CD8-positive, alpha-beta memory T cell (primary cell): ENCODE measurements at regions not wholly inside any gene's neighbourhood (a gene's known extent, or its start where the extent isn't known, plus 50 kb on each side); places are given as distances from the start of the nearest gene placed in this dataset.

ENCODE experiments used
- CTCF ChIA-PET: fragments of 350-600 bp; sonication (Branson Sonifier 250); formaldehyde crosslinking; loops from one replicate; lab custom pipeline; 2021; ENCODE audit warnings: antibody characterized with exemption; lab: Charles Lee
- POLR2A ChIA-PET: fragments of 350-600 bp; sonication (Branson Sonifier 250); formaldehyde crosslinking; loops from one replicate; lab custom pipeline; 2021; ENCODE audit warnings: antibody characterized with exemption; lab: Charles Lee
- DNase-seq, 5 donors: peaks; one replicate each; pipeline versions ENCODE4 v3.0.0 to v3.0.0-alpha.2; 2020 to 2022; ENCODE audit warnings: mixed read lengths in 1 of 5
- H3K27ac ChIP-seq: one replicate; pipeline ENCODE4 v1.7.0; 2013; ENCODE audit warnings: low read depth, mild to moderate bottlenecking, low read length, moderate library complexity
- H3K27me3 ChIP-seq: 2 replicates; pipeline ENCODE4 v1.7.0; 2013; ENCODE audit warnings: low read length, mild to moderate bottlenecking; ENCODE audit not compliant: insufficient read depth, poor library complexity, severe bottlenecking
- H3K36me3 ChIP-seq: 2 replicates; pipeline ENCODE4 v1.7.0; 2013; ENCODE audit warnings: mild to moderate bottlenecking, low read length, moderate library complexity; ENCODE audit not compliant: insufficient read depth
- H3K4me1 ChIP-seq: 2 replicates; pipeline ENCODE4 v1.7.0; 2013; ENCODE audit warnings: mild to moderate bottlenecking, low read length, moderate library complexity; ENCODE audit not compliant: insufficient read depth
- H3K4me3 ChIP-seq: 2 replicates; pipeline ENCODE4 v1.7.0; 2013; ENCODE audit warnings: mild to moderate bottlenecking, low read length
- H3K9me3 ChIP-seq: 2 replicates; pipeline ENCODE4 v1.7.0; 2013; ENCODE audit warnings: mild to moderate bottlenecking, low read length
- H3K27ac Mint-ChIP-seq, 8 donors: one replicate each; pipeline ENCODE4 v1.8.0; 2020 to 2021; ENCODE audit warnings: mixed read lengths in 8 of 8, mild to moderate bottlenecking in 6 of 8, inconsistent platforms in 3 of 8, moderate library complexity in 3 of 8
- H3K27me3 Mint-ChIP-seq, 2 donors: one replicate each; pipeline ENCODE4 v1.8.0; 2020 to 2021; ENCODE audit warnings: mixed read lengths in 2 of 2, mild to moderate bottlenecking in 1 of 2, moderate library complexity in 1 of 2
- H3K36me3 Mint-ChIP-seq, 3 donors: one replicate each; pipeline ENCODE4 v1.8.0; 2020 to 2021; ENCODE audit warnings: mixed read lengths in 3 of 3, inconsistent platforms in 1 of 3, mild to moderate bottlenecking in 1 of 3
- H3K4me1 Mint-ChIP-seq, 3 donors: one replicate each; pipeline ENCODE4 v1.8.0; 2020 to 2021; ENCODE audit warnings: mixed read lengths in 3 of 3, inconsistent platforms in 1 of 3, mild to moderate bottlenecking in 1 of 3
- H3K4me3 Mint-ChIP-seq, 7 donors: one replicate each; pipeline ENCODE4 v1.8.0; 2020 to 2021; ENCODE audit warnings: mixed read lengths in 7 of 7, mild to moderate bottlenecking in 6 of 7, moderate library complexity in 4 of 7, inconsistent platforms in 2 of 7
- H3K9me3 Mint-ChIP-seq, 5 donors: one replicate each; pipeline ENCODE4 v1.8.0; 2020 to 2022; ENCODE audit warnings: mixed read lengths in 5 of 5, mild to moderate bottlenecking in 3 of 5, moderate library complexity in 2 of 5, inconsistent platforms in 1 of 5

- H3K36me3 Mint-ChIP-seq: no peaks in the 10 kb centered on the region
- no peaks in the 10 kb centered on the region for H3K9me3 ChIP-seq
- H3K27me3 ChIP-seq: no peaks in the 10 kb centered on the region
- H3K9me3 Mint-ChIP-seq: peaks cover 0 to 10% (median 6%) of the 10 kb centered on the region in 5 donors
- ChIA-PET CTCF (no interaction called here), POLR2A (no interaction called here)
- H3K4me3 ChIP-seq: no peak overlapping the region
- no peak overlapping the region for H3K27ac Mint-ChIP-seq
- no peak overlapping the region for H3K4me3 Mint-ChIP-seq
- DNase-seq: no peak
- no peaks in the 10 kb centered on the region for H3K36me3 ChIP-seq
- H3K27me3 Mint-ChIP-seq: peaks cover 0 to under 1% of the 10 kb centered on the region in 2 donors
- no peaks in the 10 kb centered on the region for H3K4me1 ChIP-seq
- no peaks in the 10 kb centered on the region for H3K4me1 Mint-ChIP-seq
- no peak overlapping the region for H3K27ac ChIP-seq
Observed at GRCh38 chrX:6446582-6446981, 88.3 kb downstream of the VCX3A start.

DNA sequence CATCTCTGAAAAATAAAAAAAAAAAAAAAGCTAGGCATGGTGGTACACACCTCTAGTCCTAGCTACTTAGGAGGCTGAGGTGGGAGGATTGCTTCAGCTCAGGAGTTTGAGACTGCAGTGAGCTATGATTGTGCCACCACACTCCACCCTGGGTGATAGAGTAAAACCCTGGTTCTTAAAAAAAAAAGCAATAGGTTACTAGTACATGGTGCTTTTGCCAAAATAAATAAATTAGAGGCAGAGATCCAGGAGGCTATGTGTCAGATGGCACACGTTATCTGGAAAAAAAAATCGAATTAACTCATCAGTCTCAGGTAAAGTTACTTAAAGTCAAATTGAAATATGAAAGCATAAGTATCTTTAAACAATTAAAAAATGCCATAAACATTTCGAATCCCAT lies 94.3 kb downstream of the VCX3A start:
- no peak overlapping the region for H3K27ac ChIP-seq
- Mint-ChIP-seq H3K27me3 (peaks cover 0 to 1% of the 10 kb centered on the region in 2 donors), H3K4me1 (no peaks in the 10 kb centered on the region), H3K36me3 (no peaks in the 10 kb centered on the region), H3K27ac (no peak overlapping the region), H3K4me3 (no peak overlapping the region), H3K9me3 (peaks cover 2 to 19% (median 4%) of the 10 kb centered on the region in 5 donors)
- ChIA-PET CTCF (no interaction called here), POLR2A (no interaction called here)
- H3K9me3 ChIP-seq: no peaks in the 10 kb centered on the region
- H3K4me3 ChIP-seq: no peak overlapping the region
- no peaks in the 10 kb centered on the region for H3K27me3 ChIP-seq
- no peaks in the 10 kb centered on the region for H3K4me1 ChIP-seq
- no peaks in the 10 kb centered on the region for H3K36me3 ChIP-seq
- no peak for DNase-seq

DNA sequence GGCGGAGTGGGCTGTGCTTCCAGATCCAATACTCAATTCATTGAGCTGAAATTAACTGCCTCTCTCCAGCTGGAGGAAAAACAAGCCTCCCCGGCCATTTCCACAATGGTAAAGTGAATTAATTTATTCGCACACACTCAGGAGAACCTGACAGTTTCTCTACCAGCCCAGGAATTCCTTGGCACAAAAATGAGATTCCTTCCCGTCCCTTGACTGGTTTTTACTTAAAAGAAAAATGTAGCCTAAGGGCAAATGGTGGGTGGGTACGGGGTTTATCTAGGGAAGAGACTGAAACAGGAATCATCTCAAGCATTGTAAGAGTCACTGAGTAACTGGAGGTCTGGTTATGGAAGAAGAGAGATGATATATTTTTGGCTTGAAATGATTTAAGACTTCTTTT lies 102.7 kb downstream of the VCX3A start:
- Mint-ChIP-seq H3K9me3 (peaks cover 0 to 8% (median 0%) of the 10 kb centered on the region in 5 donors), H3K27me3 (no peaks in the 10 kb centered on the region), H3K36me3 (no peaks in the 10 kb centered on the region), H3K27ac (no peak overlapping the region), H3K4me3 (no peak overlapping the region), H3K4me1 (no peaks in the 10 kb centered on the region)
- ChIA-PET POLR2A (no interaction called here), CTCF (no interaction called here)
- DNase-seq: no peak
- no peaks in the 10 kb centered on the region for H3K27me3 ChIP-seq
- H3K9me3 ChIP-seq: no peaks in the 10 kb centered on the region
- no peaks in the 10 kb centered on the region for H3K4me1 ChIP-seq
- H3K4me3 ChIP-seq: no peak overlapping the region
- no peak overlapping the region for H3K27ac ChIP-seq
- H3K36me3 ChIP-seq: no peaks in the 10 kb centered on the region

GRCh38 chrX:6407542-6407941 lies 127.4 kb downstream of the VCX3A start:
- Histone ChIP-seq H3K9me3 (no peaks in the 10 kb centered on the region), H3K27me3 (no peaks in the 10 kb centered on the region), H3K36me3 (no peaks in the 10 kb centered on the region), H3K27ac (no peak overlapping the region), H3K4me3 (no peak overlapping the region), H3K4me1 (no peaks in the 10 kb centered on the region)
- no peaks in the 10 kb centered on the region for H3K36me3 Mint-ChIP-seq
- H3K27me3 Mint-ChIP-seq: no peaks in the 10 kb centered on the region
- H3K27ac Mint-ChIP-seq: no peak overlapping the region
- DNase-seq: no peak
- CTCF ChIA-PET: no interaction called here
- H3K4me3 Mint-ChIP-seq: no peak overlapping the region
- peaks cover 0 to 4% (median 0%) of the 10 kb centered on the region in 5 donors for H3K9me3 Mint-ChIP-seq
- H3K4me1 Mint-ChIP-seq: no peaks in the 10 kb centered on the region
- POLR2A ChIA-PET: no interaction called here

GRCh38 chrX:6386837-6387236 lies 148.1 kb downstream of the VCX3A start:
- H3K36me3 ChIP-seq: no peaks in the 10 kb centered on the region
- CTCF ChIA-PET: no interaction called here
- no peaks in the 10 kb centered on the region for H3K9me3 ChIP-seq
- POLR2A ChIA-PET: no interaction called here
- no peak overlapping the region for H3K4me3 ChIP-seq
- peaks cover 2 to 13% (median 6%) of the 10 kb centered on the region in 5 donors for H3K9me3 Mint-ChIP-seq
- no peaks in the 10 kb centered on the region for H3K36me3 Mint-ChIP-seq
- no peaks in the 10 kb centered on the region for H3K4me1 ChIP-seq
- no peaks in the 10 kb centered on the region for H3K27me3 ChIP-seq
- no peaks in the 10 kb centered on the region for H3K27me3 Mint-ChIP-seq
- H3K27ac ChIP-seq: no peak overlapping the region
- no peak overlapping the region for H3K27ac Mint-ChIP-seq
- no peak overlapping the region for H3K4me3 Mint-ChIP-seq
- no peaks in the 10 kb centered on the region for H3K4me1 Mint-ChIP-seq
- no peak for DNase-seq

GRCh38 chrX:6384921-6385320 lies 150.0 kb downstream of the VCX3A start:
- POLR2A ChIA-PET: no interaction called here
- no peaks in the 10 kb centered on the region for H3K36me3 Mint-ChIP-seq

DNA sequence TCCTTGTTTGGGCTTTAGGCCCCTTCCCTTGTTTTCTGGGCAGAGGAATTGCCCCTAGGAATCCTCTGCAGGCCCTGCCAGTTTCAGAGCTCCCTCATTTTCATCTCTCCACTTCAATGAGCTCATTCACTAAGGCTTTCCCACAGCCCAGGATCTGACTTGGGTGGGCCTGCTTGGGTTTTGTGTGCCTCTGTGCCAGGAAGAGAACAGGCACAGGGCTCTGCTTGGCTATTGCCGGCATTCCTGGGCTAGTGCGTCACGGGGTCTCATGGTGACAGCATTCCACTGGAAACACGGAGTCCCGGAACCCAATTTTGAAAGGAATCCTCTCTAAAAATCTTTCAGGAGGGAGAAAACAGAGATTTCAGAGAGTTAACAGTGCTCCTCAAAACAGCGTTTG lies 150.5 kb downstream of the VCX3A start:
- Mint-ChIP-seq H3K9me3 (peaks cover 2 to 13% (median 6%) of the 10 kb centered on the region in 5 donors), H3K4me1 (no peaks in the 10 kb centered on the region), H3K27me3 (peaks cover 0 to 3% of the 10 kb centered on the region in 2 donors), H3K36me3 (no peaks in the 10 kb centered on the region), H3K27ac (no peak overlapping the region), H3K4me3 (no peak overlapping the region)
- Histone ChIP-seq H3K4me3 (no peak overlapping the region), H3K27ac (no peak overlapping the region), H3K27me3 (no peaks in the 10 kb centered on the region), H3K9me3 (no peaks in the 10 kb centered on the region), H3K4me1 (no peaks in the 10 kb centered on the region), H3K36me3 (no peaks in the 10 kb centered on the region)
- ChIA-PET POLR2A (no interaction called here), CTCF (no interaction called here)
- DNase-seq: no peak

More at GRCh38 chrX:6384921-6385320, 150.0 kb downstream of the VCX3A start:
- H3K27me3 Mint-ChIP-seq: peaks cover 0 to 3% of the 10 kb centered on the region in 2 donors
- no peaks in the 10 kb centered on the region for H3K36me3 ChIP-seq
- H3K4me1 ChIP-seq: no peaks in the 10 kb centered on the region
- H3K9me3 Mint-ChIP-seq: peaks cover 2 to 13% (median 6%) of the 10 kb centered on the region in 5 donors
- no peak overlapping the region for H3K4me3 Mint-ChIP-seq
- DNase-seq: no peak
- H3K27ac ChIP-seq: no peak overlapping the region
- H3K4me1 Mint-ChIP-seq: no peaks in the 10 kb centered on the region
- no peak overlapping the region for H3K27ac Mint-ChIP-seq
- no peak overlapping the region for H3K4me3 ChIP-seq
- no peaks in the 10 kb centered on the region for H3K9me3 ChIP-seq
- no peaks in the 10 kb centered on the region for H3K27me3 ChIP-seq
- CTCF ChIA-PET: no interaction called here

DNA sequence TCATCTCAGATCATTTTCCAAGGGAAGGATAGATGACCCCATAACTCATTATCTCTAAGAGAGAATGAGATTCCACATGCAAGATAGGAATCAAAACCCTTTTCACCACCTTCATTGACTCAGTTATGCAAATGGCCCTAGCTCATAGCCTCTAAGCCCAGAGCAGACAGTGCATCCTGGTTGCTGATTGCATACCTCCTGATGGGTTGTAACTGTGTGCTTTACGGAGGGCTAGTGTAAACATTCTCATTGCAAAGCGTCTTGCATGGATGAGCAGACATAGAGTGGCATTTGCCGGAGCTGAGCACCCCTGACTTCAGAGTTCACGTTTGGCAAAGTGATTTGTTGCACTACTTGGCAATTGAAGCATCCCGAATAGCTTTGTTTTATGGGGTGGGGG lies 151.0 kb downstream of the VCX3A start:
- CTCF ChIA-PET: no interaction called here
- DNase-seq: no peak
- Histone ChIP-seq H3K4me3 (no peak overlapping the region), H3K27me3 (no peaks in the 10 kb centered on the region), H3K27ac (no peak overlapping the region), H3K9me3 (no peaks in the 10 kb centered on the region), H3K36me3 (no peaks in the 10 kb centered on the region), H3K4me1 (no peaks in the 10 kb centered on the region)
- POLR2A ChIA-PET: no interaction called here
- Mint-ChIP-seq H3K4me1 (no peaks in the 10 kb centered on the region), H3K9me3 (peaks cover 2 to 11% (median 6%) of the 10 kb centered on the region in 5 donors), H3K4me3 (no peak overlapping the region), H3K36me3 (no peaks in the 10 kb centered on the region), H3K27ac (no peak overlapping the region), H3K27me3 (peaks cover 0 to 3% of the 10 kb centered on the region in 2 donors)

DNA sequence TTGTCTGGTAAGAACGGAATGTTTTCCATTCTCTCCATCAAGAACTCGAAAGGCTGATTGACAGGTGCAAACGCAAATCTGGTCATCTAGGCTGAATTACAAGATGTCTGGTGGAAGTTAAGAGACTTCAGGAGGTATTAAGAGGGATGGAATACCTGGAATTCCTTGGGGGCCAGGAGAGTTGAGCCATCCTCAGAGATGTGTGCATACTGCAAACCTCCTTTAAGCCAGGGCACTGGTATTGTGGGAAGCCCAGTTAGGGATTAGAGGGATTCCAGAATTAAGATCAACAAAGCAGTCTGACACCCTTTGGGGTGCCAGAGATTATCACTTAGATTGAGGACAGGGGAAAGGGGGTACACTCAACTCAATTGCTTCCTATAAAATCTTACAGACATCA lies 151.4 kb downstream of the VCX3A start:
- no peaks in the 10 kb centered on the region for H3K36me3 ChIP-seq
- POLR2A ChIA-PET: no interaction called here
- H3K4me3 ChIP-seq: no peak overlapping the region
- CTCF ChIA-PET: no interaction called here
- no peaks in the 10 kb centered on the region for H3K27me3 ChIP-seq
- Mint-ChIP-seq H3K4me1 (no peaks in the 10 kb centered on the region), H3K27me3 (peaks cover 0 to 3% of the 10 kb centered on the region in 2 donors), H3K27ac (no peak overlapping the region), H3K4me3 (no peak overlapping the region), H3K9me3 (peaks cover 2 to 10% (median 5%) of the 10 kb centered on the region in 5 donors), H3K36me3 (no peaks in the 10 kb centered on the region)
- H3K4me1 ChIP-seq: no peaks in the 10 kb centered on the region
- H3K27ac ChIP-seq: no peak overlapping the region
- no peaks in the 10 kb centered on the region for H3K9me3 ChIP-seq
- DNase-seq: no peak
